ENCODE measurements at regions not wholly inside any gene's neighbourhood (a gene's known extent, or its start where the extent isn't known, plus 50 kb on each side); places are given as distances from the start of the nearest gene placed in this dataset.

DNA sequence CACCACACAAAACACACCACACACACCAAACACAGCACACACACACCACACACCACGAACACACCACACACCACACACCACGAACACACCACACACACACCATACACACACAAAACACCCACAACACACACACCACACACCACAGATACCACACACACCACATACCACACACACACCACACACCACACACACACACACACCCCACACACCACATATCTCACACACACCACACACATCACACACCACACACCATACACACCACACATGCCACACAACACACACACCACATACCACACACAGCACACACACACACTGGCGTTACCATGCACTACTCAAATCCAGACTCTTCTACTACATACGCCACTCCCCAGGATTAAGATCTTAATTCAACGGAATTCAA lies 118.9 kb upstream of the THBS2 start:
- TF ChIP-seq, protein P1, sequence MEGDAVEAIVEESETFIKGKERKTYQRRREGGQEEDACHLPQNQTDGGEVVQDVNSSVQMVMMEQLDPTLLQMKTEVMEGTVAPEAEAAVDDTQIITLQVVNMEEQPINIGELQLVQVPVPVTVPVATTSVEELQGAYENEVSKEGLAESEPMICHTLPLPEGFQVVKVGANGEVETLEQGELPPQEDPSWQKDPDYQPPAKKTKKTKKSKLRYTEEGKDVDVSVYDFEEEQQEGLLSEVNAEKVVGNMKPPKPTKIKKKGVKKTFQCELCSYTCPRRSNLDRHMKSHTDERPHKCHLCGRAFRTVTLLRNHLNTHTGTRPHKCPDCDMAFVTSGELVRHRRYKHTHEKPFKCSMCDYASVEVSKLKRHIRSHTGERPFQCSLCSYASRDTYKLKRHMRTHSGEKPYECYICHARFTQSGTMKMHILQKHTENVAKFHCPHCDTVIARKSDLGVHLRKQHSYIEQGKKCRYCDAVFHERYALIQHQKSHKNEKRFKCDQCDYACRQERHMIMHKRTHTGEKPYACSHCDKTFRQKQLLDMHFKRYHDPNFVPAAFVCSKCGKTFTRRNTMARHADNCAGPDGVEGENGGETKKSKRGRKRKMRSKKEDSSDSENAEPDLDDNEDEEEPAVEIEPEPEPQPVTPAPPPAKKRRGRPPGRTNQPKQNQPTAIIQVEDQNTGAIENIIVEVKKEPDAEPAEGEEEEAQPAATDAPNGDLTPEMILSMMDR (IDR thresholded peaks at IDR 0.05; ENCODE audit: extremely low read depth in 1 of 2, insufficient read depth in 1 of 2, low read depth in 1 of 2, low read length in 2 of 2), result no peak
- TF ChIP-seq MAX (IDR thresholded peaks at IDR 0.05; ENCODE audit: insufficient read depth, insufficient read length), result no peak
- no peak for TF ChIP-seq FOS (IDR thresholded peaks at IDR 0.05; ENCODE audit: borderline replicate concordance, insufficient read depth, low read length)
- no peak for TF ChIP-seq POLR2A (IDR thresholded peaks at IDR 0.05; ENCODE audit: low read depth, low read length)
- no peak for TF ChIP-seq MYC (IDR thresholded peaks at IDR 0.05; ENCODE audit: low read depth, low read length)
- TF ChIP-seq EZH2 (IDR thresholded peaks at IDR 0.05; ENCODE audit: borderline replicate concordance, low read depth, low read length, severe bottlenecking), result no peak

Data from endothelial cell of umbilical vein (primary cell).